ENCODE measurements at regions not wholly inside any gene's neighbourhood (a gene's known extent, or its start where the extent isn't known, plus 50 kb on each side); places are given as distances from the start of the nearest gene placed in this dataset.
"Not testable (repeated sequence)": the region's sequence is repeated elsewhere in the genome, so short reads cannot be mapped to it uniquely, and the experiment has no call there.

- no peak for DNase-seq (ENCODE audit: low read depth in 4 of 4, low spot score in 3 of 4)
Observed at GRCh38 chrX:42022158-42022557, 98.8 kb upstream of the CASK start.

GRCh38 chrX:42021058-42021457 lies 97.7 kb upstream of the CASK start:
- no peak for DNase-seq (ENCODE audit: low read depth in 4 of 4, low spot score in 3 of 4)

GRCh38 chrX:42020225-42020624 lies 96.9 kb upstream of the CASK start:
- DNase-seq (ENCODE audit: low read depth in 4 of 4, low spot score in 3 of 4), result no peak

- DNase-seq (ENCODE audit: low read depth in 4 of 4, low spot score in 3 of 4), result no peak
Observed at GRCh38 chrX:42017971-42018370, 94.6 kb upstream of the CASK start.

GRCh38 chrX:42000836-42001235 lies 77.5 kb upstream of the CASK start:
- no peak for DNase-seq (ENCODE audit: low read depth in 4 of 4, low spot score in 3 of 4)

- no peak for DNase-seq (ENCODE audit: low read depth in 4 of 4, low spot score in 3 of 4)
Observed at GRCh38 chrX:41984628-41985027, 61.3 kb upstream of the CASK start.

- no peak for DNase-seq (ENCODE audit: low read depth in 4 of 4, low spot score in 3 of 4)
Observed at GRCh38 chrX:41982953-41983352, 59.6 kb upstream of the CASK start.

GRCh38 chrX:41981481-41982013 lies 58.2 kb upstream of the CASK start:
- DNase-seq (ENCODE audit: low read depth in 4 of 4, low spot score in 3 of 4), result no peak

GRCh38 chrX:41974677-41975076 lies 51.3 kb upstream of the CASK start:
- not testable (repeated sequence) for DNase-seq (ENCODE audit: low read depth in 4 of 4, low spot score in 3 of 4)

- no peak for DNase-seq (ENCODE audit: low read depth in 4 of 4, low spot score in 3 of 4)
Observed at GRCh38 chrX:41973208-41973607, 49.9 kb upstream of the CASK start.

Data from right renal pelvis (tissue), 4 donors.